ENCODE measurements at regions not wholly inside any gene's neighbourhood (a gene's known extent, or its start where the extent isn't known, plus 50 kb on each side); places are given as distances from the start of the nearest gene placed in this dataset.
"Not testable (repeated sequence)": the region's sequence is repeated elsewhere in the genome, so short reads cannot be mapped to it uniquely, and the experiment has no call there.

DNA sequence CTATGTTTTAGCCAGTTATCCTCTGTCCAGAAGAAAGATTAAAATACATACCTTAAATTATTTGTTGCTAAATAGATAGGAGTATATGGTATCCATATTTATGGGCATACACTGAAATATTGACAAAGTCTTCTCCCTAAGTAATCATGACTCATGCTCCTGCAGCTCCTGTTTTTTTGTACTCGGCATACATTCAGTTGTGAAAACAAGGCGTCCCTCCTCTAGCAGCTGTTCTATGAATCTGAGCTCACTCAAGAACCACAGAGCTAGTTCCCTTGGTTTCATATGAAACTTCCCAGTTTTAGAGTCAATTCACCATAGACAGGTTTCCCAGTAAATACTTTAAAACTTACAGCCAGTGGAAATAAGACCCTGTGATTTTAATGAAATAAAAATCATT is 168.7 kb upstream of the CDH7 start:
- TF ChIP-seq EZH2 (IDR thresholded peaks at IDR 0.05; ENCODE audit: borderline replicate concordance); EZH2phosphoT487 (IDR thresholded peaks at IDR 0.05; ENCODE audit: low read depth, severe bottlenecking, unreplicated experiment): not testable (repeated sequence)
- TF ChIP-seq, protein P1, sequence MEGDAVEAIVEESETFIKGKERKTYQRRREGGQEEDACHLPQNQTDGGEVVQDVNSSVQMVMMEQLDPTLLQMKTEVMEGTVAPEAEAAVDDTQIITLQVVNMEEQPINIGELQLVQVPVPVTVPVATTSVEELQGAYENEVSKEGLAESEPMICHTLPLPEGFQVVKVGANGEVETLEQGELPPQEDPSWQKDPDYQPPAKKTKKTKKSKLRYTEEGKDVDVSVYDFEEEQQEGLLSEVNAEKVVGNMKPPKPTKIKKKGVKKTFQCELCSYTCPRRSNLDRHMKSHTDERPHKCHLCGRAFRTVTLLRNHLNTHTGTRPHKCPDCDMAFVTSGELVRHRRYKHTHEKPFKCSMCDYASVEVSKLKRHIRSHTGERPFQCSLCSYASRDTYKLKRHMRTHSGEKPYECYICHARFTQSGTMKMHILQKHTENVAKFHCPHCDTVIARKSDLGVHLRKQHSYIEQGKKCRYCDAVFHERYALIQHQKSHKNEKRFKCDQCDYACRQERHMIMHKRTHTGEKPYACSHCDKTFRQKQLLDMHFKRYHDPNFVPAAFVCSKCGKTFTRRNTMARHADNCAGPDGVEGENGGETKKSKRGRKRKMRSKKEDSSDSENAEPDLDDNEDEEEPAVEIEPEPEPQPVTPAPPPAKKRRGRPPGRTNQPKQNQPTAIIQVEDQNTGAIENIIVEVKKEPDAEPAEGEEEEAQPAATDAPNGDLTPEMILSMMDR (IDR thresholded peaks at IDR 0.05; ENCODE audit: poor library complexity): not testable (repeated sequence)

All from hepatocyte (in vitro differentiated cells).